ENCODE measurements at regions not wholly inside any gene's neighbourhood (a gene's known extent, or its start where the extent isn't known, plus 50 kb on each side); places are given as distances from the start of the nearest gene placed in this dataset.

DNA sequence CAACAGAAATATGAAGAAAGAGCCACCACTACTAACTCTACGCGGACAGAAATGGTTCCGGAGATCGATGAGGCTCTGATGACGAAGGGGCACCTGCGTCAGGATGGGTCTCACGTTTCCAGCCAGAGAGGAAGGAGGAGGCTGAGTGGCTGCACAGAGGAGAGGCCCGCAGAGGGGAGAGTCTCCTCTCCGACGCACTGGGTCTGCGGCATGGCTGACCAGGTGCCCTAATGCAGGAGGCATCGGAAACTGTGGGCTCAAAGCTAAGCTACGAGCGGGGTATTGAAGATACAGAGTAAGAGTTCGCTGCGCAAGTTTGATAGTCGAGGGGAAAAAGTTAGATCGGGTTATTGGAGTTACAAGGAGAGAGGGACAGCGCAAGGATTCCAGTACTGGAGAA is 69.9 kb downstream of the TTLL2 start:
- no peak for TF ChIP-seq POLR2A (IDR thresholded peaks at IDR 0.05; ENCODE audit: low read depth, low read length)
- no peak for TF ChIP-seq POLR2AphosphoS5 (IDR thresholded peaks at IDR 0.05; ENCODE audit: low read depth, low read length)
- TF ChIP-seq PAX5 (IDR thresholded peaks at IDR 0.05; ENCODE audit: insufficient read depth, low read length, severe bottlenecking) = no peak
- no peak for TF ChIP-seq POU2F2 (IDR thresholded peaks at IDR 0.05; ENCODE audit: low read depth, low read length)
